H1 (cell line): ENCODE measurements at regions not wholly inside any gene's neighbourhood (a gene's known extent, or its start where the extent isn't known, plus 50 kb on each side); places are given as distances from the start of the nearest gene placed in this dataset.

Source experiments
- CTCF ChIA-PET: fragments of 300-600 bp; sonication (Branson Sonifier 250); formaldehyde crosslinking; loops from one replicate; lab custom pipeline; 2021; ENCODE audit not compliant: partially characterized antibody; lab: Charles Lee
- POLR2A ChIA-PET: fragments of 300-600 bp; sonication (Branson Sonifier 250); formaldehyde crosslinking; loops from one replicate; lab custom pipeline; 2021; ENCODE audit warnings: inconsistent platforms; ENCODE audit not compliant: partially characterized antibody; lab: Charles Lee
- DNase-seq, 2 experiments: peaks; one replicate each; pipeline versions ENCODE4 v3.0.0 to v3.0.0-alpha.2; 2010 to 2022; ENCODE audit warnings: low spot score in 2 of 2, low read depth in 1 of 2, mixed read lengths in 1 of 2
- FAIRE-seq: peaks from 2 replicates; lab custom pipeline; 2011; peaks lifted over from hg19 to GRCh38; lab: Jason Lieb, UNC
- H2AFZ ChIP-seq: 2 replicates; pipeline ENCODE4 v1.8.1; 2012; ENCODE audit warnings: low read length, inconsistent platforms
- H2AK5ac ChIP-seq: 2 replicates; pipeline ENCODE4 v1.6.1; 2013; ENCODE audit warnings: low read depth, low read length
- H2BK120ac ChIP-seq: replicated peaks from 2 replicates; pipeline ENCODE3; 2013; ENCODE audit warnings: low read depth, low read length, inconsistent platforms
- H2BK12ac ChIP-seq: 2 replicates; pipeline ENCODE4 v1.6.1; 2013; ENCODE audit warnings: low read depth, low read length
- H2BK15ac ChIP-seq: 2 replicates; pipeline ENCODE4 v1.6.1; 2013; ENCODE audit warnings: low read length
- H2BK20ac ChIP-seq: 2 replicates; pipeline ENCODE4 v1.6.1; 2013; ENCODE audit warnings: low read length
- H2BK5ac ChIP-seq: 2 replicates; pipeline ENCODE4 v1.6.1; 2013; ENCODE audit warnings: low read depth, low read length
- H3K14ac ChIP-seq: 2 replicates; pipeline ENCODE4 v1.6.1; 2013; ENCODE audit warnings: inconsistent platforms; ENCODE audit not compliant: insufficient read length
- H3K18ac ChIP-seq: 2 replicates; pipeline ENCODE4 v1.6.1; 2013; ENCODE audit warnings: low read length; ENCODE audit errors: extremely low read depth
- H3K23ac ChIP-seq: 2 replicates; pipeline ENCODE4 v1.6.1; 2013; ENCODE audit warnings: inconsistent platforms; ENCODE audit not compliant: insufficient read length
- H3K23me2 ChIP-seq: 2 replicates; pipeline ENCODE4 v1.6.1; 2013; ENCODE audit warnings: low read depth, low read length
- H3K27ac ChIP-seq: 2 replicates; pipeline ENCODE4 v1.6.1; 2011; ENCODE audit warnings: low read depth, low read length, inconsistent platforms
- H3K27me3 ChIP-seq, 4 experiments: replicated peaks in 1 of 4; 1 replicate in 1 of 4; 2 replicates in 3 of 4; pipeline versions ENCODE4 v1.6.1 to v1.8.1; 2011 to 2013; ENCODE audit warnings: low read length in 3 of 4, mild to moderate bottlenecking in 3 of 4, inconsistent platforms in 2 of 4, mixed read lengths in 2 of 4, moderate library complexity in 1 of 4; ENCODE audit not compliant: control insufficient read depth in 3 of 4, insufficient read depth in 3 of 4; ENCODE audit errors: extremely low read depth in 1 of 4
- H3K36me3 ChIP-seq, 4 experiments: 2 replicates each; pipeline versions ENCODE4 v1.6.1 to v1.8.1; 2011 to 2013; ENCODE audit warnings: mild to moderate bottlenecking in 4 of 4, low read length in 3 of 4, moderate library complexity in 2 of 4, control low read depth in 1 of 4, inconsistent platforms in 1 of 4; ENCODE audit not compliant: insufficient read depth in 4 of 4, control insufficient read depth in 2 of 4
- H3K4ac ChIP-seq: replicated peaks from 2 replicates; pipeline ENCODE3; 2013; ENCODE audit warnings: low read length, low read depth, mixed read lengths, inconsistent platforms; ENCODE audit not compliant: insufficient read length
- H3K4me1 ChIP-seq, 4 experiments: replicated peaks in 1 of 4; 1 replicate in 1 of 4; 2 replicates in 3 of 4; pipeline versions ENCODE4 v1.6.1 to v1.8.1; 2011 to 2013; ENCODE audit warnings: low read length in 3 of 4, inconsistent platforms in 2 of 4, mixed read lengths in 1 of 4; ENCODE audit not compliant: insufficient read depth in 4 of 4, control insufficient read depth in 3 of 4
- H3K4me2 ChIP-seq, 2 experiments: 2 replicates each; pipeline versions ENCODE4 v1.6.1 to v1.8.1; 2011 to 2013; ENCODE audit warnings: low read depth in 2 of 2, low read length in 2 of 2, control low read depth in 1 of 2, inconsistent platforms in 1 of 2, mild to moderate bottlenecking in 1 of 2; ENCODE audit not compliant: insufficient read depth in 1 of 2
- H3K4me3 ChIP-seq, 4 experiments: fragments of 200-600, 300-600 bp in 1 of 4; sonication (generic), shearing (Covaris generic), sonication (Bioruptor Twin) in 1 of 4; 2 replicates each; pipeline versions ENCODE4 v1.5.1 to v1.8.1; 2011 to 2016; ENCODE audit warnings: low read length in 4 of 4, low read depth in 3 of 4, control low read depth in 2 of 4, inconsistent platforms in 2 of 4, mild to moderate bottlenecking in 2 of 4, mixed read lengths in 1 of 4, moderate library complexity in 1 of 4; ENCODE audit not compliant: insufficient read depth in 2 of 4; ENCODE audit errors: extremely low read depth in 1 of 4
- H3K56ac ChIP-seq: replicated peaks from 2 replicates; pipeline ENCODE3; 2013; ENCODE audit warnings: low read depth, mild to moderate bottlenecking, mixed read lengths, low read length, inconsistent platforms; ENCODE audit not compliant: insufficient read length
- H3K79me1 ChIP-seq: 2 replicates; pipeline ENCODE4 v1.6.1; 2013; ENCODE audit warnings: low read depth, low read length, control low read depth
- H3K79me2 ChIP-seq, 2 experiments: 2 replicates each; pipeline versions ENCODE4 v1.6.1 to v1.8.1; 2012 to 2013; ENCODE audit warnings: low read length in 2 of 2, mild to moderate bottlenecking in 2 of 2, inconsistent platforms in 1 of 2; ENCODE audit not compliant: insufficient read depth in 2 of 2, control insufficient read depth in 1 of 2
- H3K9ac ChIP-seq, 4 experiments: replicated peaks in 1 of 4; 1 replicate in 1 of 4; 2 replicates in 3 of 4; pipeline versions ENCODE4 v1.6.1 to v1.8.1; 2011 to 2013; ENCODE audit warnings: low read depth in 3 of 4, low read length in 3 of 4, control low read depth in 2 of 4, mild to moderate bottlenecking in 2 of 4, moderate library complexity in 2 of 4, inconsistent platforms in 1 of 4; ENCODE audit errors: extremely low read depth in 1 of 4
- H3K9me3 ChIP-seq, 2 experiments: 2 replicates each; pipeline versions ENCODE4 v1.6.1 to v1.8.1; 2012 to 2013; ENCODE audit warnings: mild to moderate bottlenecking in 2 of 2, moderate library complexity in 2 of 2, control low read depth in 1 of 2, inconsistent platforms in 1 of 2, low read depth in 1 of 2, low read length in 1 of 2, mixed read lengths in 1 of 2; ENCODE audit not compliant: insufficient read depth in 2 of 2
- H4K20me1 ChIP-seq, 2 experiments: replicated peaks in 1 of 2; 2 replicates each; pipeline versions ENCODE3 to v1.8.1; 2011 to 2013; ENCODE audit warnings: inconsistent platforms in 2 of 2, low read length in 2 of 2, mild to moderate bottlenecking in 1 of 2; ENCODE audit not compliant: insufficient read depth in 2 of 2, control insufficient read depth in 1 of 2
- H4K5ac ChIP-seq: 2 replicates; pipeline ENCODE4 v1.6.1; 2013; ENCODE audit warnings: low read length, low read depth, mixed read lengths, inconsistent platforms; ENCODE audit not compliant: insufficient read length
- H4K8ac ChIP-seq: 2 replicates; pipeline ENCODE4 v1.8.0; 2013; ENCODE audit warnings: mild to moderate bottlenecking, moderate library complexity, low read length, inconsistent platforms; ENCODE audit not compliant: insufficient read depth; ENCODE audit errors: extremely low read depth
- H4K91ac ChIP-seq: replicated peaks from 2 replicates; pipeline ENCODE3; 2013; ENCODE audit warnings: low read length, mixed read lengths, inconsistent platforms; ENCODE audit not compliant: insufficient read length
- CHD2 ChIP-seq: IDR thresholded peaks from 2 replicates; pipeline ENCODE4 v1.6.1; 2012; ENCODE audit warnings: low read length, improper control_type of control experiment
- GABPA ChIP-seq: IDR thresholded peaks from 2 replicates; pipeline ENCODE4 v1.6.1; 2011; ENCODE audit warnings: mild to moderate bottlenecking, low read length, moderate library complexity, borderline replicate concordance; ENCODE audit not compliant: insufficient read depth
- HDAC2 ChIP-seq, 2 experiments: fragments of 300-600 bp in 1 of 2; sonication (generic) in 1 of 2; IDR thresholded peaks; 2 replicates each; pipeline ENCODE4 v1.6.1; 2011 to 2012; ENCODE audit warnings: low read depth in 2 of 2, low read length in 2 of 2, mild to moderate bottlenecking in 2 of 2, moderate library complexity in 2 of 2, borderline replicate concordance in 1 of 2, inconsistent platforms in 1 of 2
- HDAC6 ChIP-seq: IDR thresholded peaks from one replicate; pipeline ENCODE4 v1.7.1; 2012; ENCODE audit warnings: low read depth, mild to moderate bottlenecking, inconsistent platforms, low read length, moderate library complexity
- POU5F1 ChIP-seq: IDR thresholded peaks from 2 replicates; pipeline ENCODE4 v1.6.1; 2011; ENCODE audit warnings: low read depth, mild to moderate bottlenecking, low read length, moderate library complexity
- RAD21 ChIP-seq, 2 experiments: IDR thresholded peaks in 1 of 2; conservative IDR thresholded peaks in 1 of 2; 2 replicates each; pipeline ENCODE4 v1.6.1; 2011; ENCODE audit warnings: low read depth in 2 of 2, low read length in 2 of 2, improper control_type of control experiment in 1 of 2, inconsistent platforms in 1 of 2, mild to moderate bottlenecking in 1 of 2, moderate library complexity in 1 of 2
- SIX5 ChIP-seq: IDR thresholded peaks from 2 replicates; pipeline ENCODE4 v1.6.1; 2011; ENCODE audit warnings: mild to moderate bottlenecking, low read depth, low read length
- SP2 ChIP-seq: IDR thresholded peaks from 2 replicates; pipeline ENCODE4 v1.6.1; 2012; ENCODE audit warnings: mild to moderate bottlenecking, low read length, inconsistent platforms
- SUZ12 ChIP-seq: fragments of 200-600 bp; sonication (generic); IDR thresholded peaks from 2 replicates; pipeline ENCODE4 v1.6.1; 2012; ENCODE audit warnings: mild to moderate bottlenecking, inconsistent platforms, low read length, moderate library complexity, mixed read lengths
- WGBS, 2 experiments: shearing (Covaris generic) in 1 of 2; methylation state at CpG; one replicate each; pipeline versions ENCODE4 v1.1.6 to v1.1.7; 2013 to 2015; ENCODE audit warnings: low lambda C conversion rate in 2 of 2, mixed read lengths in 2 of 2, inconsistent platforms in 1 of 2, low coverage in 1 of 2, missing lambda C conversion rate in 1 of 2; ENCODE audit not compliant: insufficient replicate concordance in 2 of 2, insufficient coverage in 1 of 2, insufficient read length in 1 of 2; ENCODE audit errors: extremely low coverage in 1 of 2, missing lambda C conversion rate in 1 of 2; 5-methylcytosine and 5-hydroxymethylcytosine counted together

DNA sequence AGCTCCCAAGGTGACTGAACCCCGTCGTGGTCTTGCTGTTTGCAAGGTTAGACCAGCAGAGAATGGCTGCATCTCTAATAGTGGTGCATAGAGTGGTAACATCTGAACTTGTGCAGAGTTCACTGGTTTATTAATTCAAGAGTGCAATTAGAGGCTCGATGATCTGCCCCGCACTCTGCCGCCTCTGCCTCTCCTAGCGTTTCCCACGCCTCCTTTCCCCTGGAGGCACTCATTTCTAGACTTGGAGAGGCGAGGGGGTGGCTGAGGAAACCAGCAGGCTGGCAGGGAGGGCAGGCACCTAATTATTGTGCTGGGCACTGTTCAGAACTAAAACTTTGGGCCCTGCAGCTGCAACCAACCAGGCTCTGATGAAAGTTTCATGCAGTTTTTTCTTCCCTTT is 363.5 kb upstream of the EEF2KMT start:
- Histone ChIP-seq H3K4me2 (no peak overlapping the region), H2AFZ (no peak overlapping the region)

More for the DNA sequence above, 363.5 kb upstream of the EEF2KMT start:
- Histone ChIP-seq H2BK15ac (no peak overlapping the region), H3K36me3 (no peaks in the 10 kb centered on the region), H3K9ac (no peak overlapping the region), H4K8ac (no peak overlapping the region), H3K4me1 (peaks cover 0 to 9% (median 0%) of the 10 kb centered on the region in 4 experiments; a peak in 2 of 7 replicates), H3K79me2 (no peaks in the 10 kb centered on the region; a peak in 1 of 4 replicates), H3K18ac (no peak overlapping the region), H3K27ac (no peak overlapping the region), H3K27me3 (no peaks in the 10 kb centered on the region; a peak in 1 of 7 replicates), H3K23me2 (no peaks in the 10 kb centered on the region), H4K91ac (no peak overlapping the region), H2BK12ac (no peak overlapping the region), H2AK5ac (no peak overlapping the region), H3K79me1 (no peaks in the 10 kb centered on the region), H3K4ac (no peak overlapping the region), H4K5ac (no peak overlapping the region), H3K9me3 (no peaks in the 10 kb centered on the region), H2BK5ac (no peak overlapping the region), H3K23ac (no peak overlapping the region), H2BK20ac (no peak overlapping the region), H3K56ac (no peak overlapping the region), H3K4me3 (no peak overlapping the region), H3K14ac (no peak overlapping the region), H4K20me1 (no peaks in the 10 kb centered on the region), H2BK120ac (no peak overlapping the region)
- CTCF ChIA-PET = interaction anchor here (1.1 to 1.6 kb wide), 3 partner anchors 28 to 35 kb away, joined by 3 read pairs; no protein-coding TSS in a partner anchor
- TF ChIP-seq HDAC2 (IDR thresholded peaks at IDR 0.05; ENCODE audit: borderline replicate concordance in 1 of 2, low read depth in 2 of 2, low read length in 2 of 2) (no peak), SP2 (no peak), HDAC6 (no peak), CHD2 (no peak), SIX5 (no peak), POU5F1 (no peak), RAD21 (IDR thresholded peaks at IDR 0.05 in 1 of 2, conservative IDR thresholded peaks at IDR 0.05 in 1 of 2; ENCODE audit: low read depth in 2 of 2, low read length in 2 of 2) (no peak), SUZ12 (no peak), GABPA (no peak)
- no peak for FAIRE-seq
- 87% methylated on average over 8 of the region's 8 CpGs; no CpG with 5 or more reads in 1 of the 2 experiments for WGBS, 2 experiments
- DNase-seq = no peak
- POLR2A ChIA-PET = interaction anchor here (1.1 kb wide), 1 partner anchor 11 kb away, joined by 3 read pairs; no protein-coding TSS in a partner anchor
